ENCODE measurements at regions not wholly inside any gene's neighbourhood (a gene's known extent, or its start where the extent isn't known, plus 50 kb on each side); places are given as distances from the start of the nearest gene placed in this dataset.

DNA sequence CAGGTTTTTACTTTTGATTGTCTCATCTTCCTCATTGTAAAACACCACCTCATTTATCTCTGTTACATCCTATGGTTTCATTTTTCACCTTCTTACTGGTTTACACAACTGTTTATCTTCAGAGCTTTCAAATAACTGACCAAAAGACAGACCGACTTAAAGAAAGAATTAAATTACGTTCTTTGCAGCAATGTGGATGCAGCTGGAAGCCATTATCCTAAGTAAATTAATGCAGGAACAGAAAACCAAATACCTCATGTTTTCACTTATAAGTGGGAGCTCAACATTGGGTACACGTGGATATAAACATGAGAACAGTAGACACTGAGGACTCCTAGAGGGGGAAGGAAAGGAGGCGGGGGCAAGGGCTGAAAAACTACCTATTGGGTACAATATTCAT, 729.0 kb upstream of the USP15 start:
- DNase-seq (ENCODE audit: low read depth) = no peak
- TF ChIP-seq, protein P1, sequence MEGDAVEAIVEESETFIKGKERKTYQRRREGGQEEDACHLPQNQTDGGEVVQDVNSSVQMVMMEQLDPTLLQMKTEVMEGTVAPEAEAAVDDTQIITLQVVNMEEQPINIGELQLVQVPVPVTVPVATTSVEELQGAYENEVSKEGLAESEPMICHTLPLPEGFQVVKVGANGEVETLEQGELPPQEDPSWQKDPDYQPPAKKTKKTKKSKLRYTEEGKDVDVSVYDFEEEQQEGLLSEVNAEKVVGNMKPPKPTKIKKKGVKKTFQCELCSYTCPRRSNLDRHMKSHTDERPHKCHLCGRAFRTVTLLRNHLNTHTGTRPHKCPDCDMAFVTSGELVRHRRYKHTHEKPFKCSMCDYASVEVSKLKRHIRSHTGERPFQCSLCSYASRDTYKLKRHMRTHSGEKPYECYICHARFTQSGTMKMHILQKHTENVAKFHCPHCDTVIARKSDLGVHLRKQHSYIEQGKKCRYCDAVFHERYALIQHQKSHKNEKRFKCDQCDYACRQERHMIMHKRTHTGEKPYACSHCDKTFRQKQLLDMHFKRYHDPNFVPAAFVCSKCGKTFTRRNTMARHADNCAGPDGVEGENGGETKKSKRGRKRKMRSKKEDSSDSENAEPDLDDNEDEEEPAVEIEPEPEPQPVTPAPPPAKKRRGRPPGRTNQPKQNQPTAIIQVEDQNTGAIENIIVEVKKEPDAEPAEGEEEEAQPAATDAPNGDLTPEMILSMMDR (conservative IDR thresholded peaks at IDR 0.05; ENCODE audit: low read length) = no peak
- H3K4me3 ChIP-seq (ENCODE audit: low read length) = no peak overlapping the region

DNA sequence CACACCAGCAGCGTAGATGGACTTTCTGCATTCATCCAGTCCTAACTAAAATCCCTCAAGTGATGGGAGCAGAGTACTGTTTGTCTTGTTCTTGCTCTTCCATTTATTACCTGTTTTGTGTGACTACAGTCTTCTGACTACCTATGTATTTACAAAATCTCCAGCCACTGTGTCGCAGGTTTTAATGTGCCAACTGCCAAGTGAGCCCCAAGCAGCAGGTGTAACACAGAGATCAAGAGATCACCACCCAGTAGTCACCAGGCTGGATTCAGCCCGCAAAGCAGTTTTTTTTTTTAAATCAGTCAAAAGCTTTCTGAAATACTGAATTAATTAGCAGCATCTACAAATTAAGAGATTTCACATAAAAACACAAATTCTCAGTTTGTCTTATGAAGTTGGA, 724.1 kb upstream of the USP15 start:
- TF ChIP-seq, protein P1 (conservative IDR thresholded peaks at IDR 0.05; ENCODE audit: low read length) = no peak
- H3K4me3 ChIP-seq (ENCODE audit: low read length) = no peak overlapping the region
- no peak for DNase-seq (ENCODE audit: low read depth)

DNA sequence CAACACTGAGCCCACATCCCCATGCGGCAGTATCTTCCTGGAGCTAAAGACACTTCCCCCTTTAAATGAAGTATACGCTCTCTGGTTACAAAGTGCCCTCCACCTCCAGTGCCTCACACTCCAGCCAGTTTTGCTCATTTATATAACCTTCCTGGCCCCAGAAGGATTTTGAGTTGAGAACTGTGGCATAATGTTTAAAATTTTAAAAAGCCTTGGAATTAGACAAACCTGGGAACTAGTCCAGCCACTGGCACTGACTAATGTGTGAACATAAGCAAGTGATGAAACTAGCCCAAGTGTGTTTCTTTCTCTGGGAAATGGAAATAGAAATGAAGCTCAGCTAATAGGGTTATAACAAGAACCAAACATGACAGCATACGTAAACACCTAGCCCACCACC, 723.7 kb upstream of the USP15 start:
- TF ChIP-seq, protein P1 (conservative IDR thresholded peaks at IDR 0.05; ENCODE audit: low read length) = no peak
- DNase-seq (ENCODE audit: low read depth) = no peak
- no peak overlapping the region for H3K4me3 ChIP-seq (ENCODE audit: low read length)

DNA sequence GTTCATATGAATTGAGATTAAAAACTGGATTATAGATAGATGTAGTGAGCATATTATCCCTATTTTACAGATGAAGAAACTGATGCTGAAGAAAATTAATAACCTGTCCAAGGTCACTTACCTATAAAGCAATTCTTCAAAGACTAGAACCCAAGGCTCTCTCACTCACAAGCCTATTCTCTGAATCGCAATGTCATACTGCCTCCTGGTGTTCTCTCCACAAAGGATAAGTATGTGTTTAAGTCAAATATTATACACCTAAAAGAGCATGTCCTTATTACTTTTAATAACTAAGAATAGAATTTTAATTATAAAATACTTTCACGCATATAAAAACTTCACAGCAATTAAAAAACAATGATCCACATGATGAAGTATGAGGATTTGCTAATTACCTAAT, 721.3 kb upstream of the USP15 start:
- no peak for DNase-seq (ENCODE audit: low read depth)
- no peak overlapping the region for H3K4me3 ChIP-seq (ENCODE audit: low read length)
- TF ChIP-seq, protein P1 (conservative IDR thresholded peaks at IDR 0.05; ENCODE audit: low read length) = no peak

DNA sequence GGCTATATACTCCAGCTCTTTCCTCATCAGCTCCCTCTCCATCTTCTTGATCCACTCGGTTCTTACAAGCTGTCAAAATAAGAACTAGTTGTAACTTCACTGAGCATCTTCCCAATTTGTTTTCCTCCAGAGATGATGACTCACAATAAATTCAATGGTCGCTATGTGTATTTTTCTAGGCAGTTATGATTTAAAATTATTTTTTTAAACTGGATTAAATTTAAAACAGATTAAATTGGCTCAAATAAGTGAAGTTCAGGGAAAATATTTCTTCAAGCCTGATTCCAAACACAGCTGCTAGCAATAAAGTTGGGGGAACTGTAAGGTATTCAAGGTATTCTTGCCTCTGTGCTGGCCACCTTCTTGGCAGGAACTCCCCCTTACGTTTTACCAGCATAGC, 717.7 kb upstream of the USP15 start:
- H3K4me3 ChIP-seq (ENCODE audit: low read length) = no peak overlapping the region
- TF ChIP-seq, protein P1 (conservative IDR thresholded peaks at IDR 0.05; ENCODE audit: low read length) = no peak
- DNase-seq (ENCODE audit: low read depth) = no peak

DNA sequence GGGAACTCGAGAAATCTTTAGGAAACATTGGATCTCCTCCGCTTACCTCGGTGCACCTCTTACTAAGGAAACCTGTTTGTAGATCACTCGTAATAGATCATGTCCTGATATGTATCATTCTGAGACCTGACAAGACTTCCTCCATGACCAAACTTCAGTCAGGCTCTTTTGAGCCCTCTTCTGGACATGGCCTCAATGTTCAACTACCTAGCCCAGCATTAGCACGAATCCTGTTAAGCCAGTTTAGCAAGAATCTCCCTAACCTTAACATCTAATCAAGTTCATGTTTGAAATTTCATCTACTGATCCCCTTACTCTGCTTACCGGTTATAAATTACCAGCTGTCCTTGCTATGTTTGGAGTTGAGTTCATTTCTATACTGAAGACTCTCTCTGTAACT, 713.9 kb upstream of the USP15 start:
- TF ChIP-seq, protein P1 (conservative IDR thresholded peaks at IDR 0.05; ENCODE audit: low read length) = no peak
- DNase-seq (ENCODE audit: low read depth) = no peak
- no peak overlapping the region for H3K4me3 ChIP-seq (ENCODE audit: low read length)

DNA sequence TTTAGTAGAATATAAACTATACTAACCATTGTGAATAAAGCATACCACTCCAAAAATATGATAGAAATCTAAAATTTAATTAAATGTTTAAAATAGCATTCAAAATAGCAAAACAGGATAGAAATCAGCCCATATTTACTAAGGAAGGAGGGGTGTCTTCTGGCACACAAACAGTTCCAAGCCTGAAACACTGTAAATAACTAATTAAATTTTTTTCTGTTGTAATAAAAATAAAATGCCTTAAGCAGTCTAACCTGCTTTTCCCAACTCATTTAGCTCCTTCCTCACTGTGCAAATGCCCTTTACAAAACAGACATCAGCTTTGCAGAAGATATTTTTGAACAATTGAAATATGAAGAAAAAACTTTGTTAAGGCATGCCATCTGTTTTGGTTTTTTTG, 707.1 kb upstream of the USP15 start:
- DNase-seq (ENCODE audit: low read depth) = no peak
- TF ChIP-seq, protein P1 (conservative IDR thresholded peaks at IDR 0.05; ENCODE audit: low read length) = no peak
- no peak overlapping the region for H3K4me3 ChIP-seq (ENCODE audit: low read length)
